ENCODE measurements at regions not wholly inside any gene's neighbourhood (a gene's known extent, or its start where the extent isn't known, plus 50 kb on each side); places are given as distances from the start of the nearest gene placed in this dataset.

DNA sequence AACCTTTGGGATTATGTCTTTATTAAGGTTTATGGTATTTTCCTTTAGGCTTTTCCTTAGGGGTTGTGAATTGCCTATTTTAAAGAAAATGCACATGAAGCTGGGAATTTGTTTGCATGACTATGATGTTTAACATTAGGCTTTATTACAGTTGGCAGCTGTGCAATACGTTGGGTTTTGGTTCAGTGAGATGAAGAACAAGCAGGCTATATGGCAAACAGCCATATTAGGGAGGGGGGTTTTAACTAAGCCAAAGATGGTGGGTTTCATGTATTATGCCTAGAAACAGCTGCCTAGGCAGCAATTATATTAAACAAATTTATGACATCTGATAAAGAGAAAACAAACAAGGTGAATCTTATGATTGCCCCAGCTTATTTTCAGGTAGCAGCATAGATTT is 880.8 kb downstream of the FAM181B start (continued):
- TF ChIP-seq, protein P1, sequence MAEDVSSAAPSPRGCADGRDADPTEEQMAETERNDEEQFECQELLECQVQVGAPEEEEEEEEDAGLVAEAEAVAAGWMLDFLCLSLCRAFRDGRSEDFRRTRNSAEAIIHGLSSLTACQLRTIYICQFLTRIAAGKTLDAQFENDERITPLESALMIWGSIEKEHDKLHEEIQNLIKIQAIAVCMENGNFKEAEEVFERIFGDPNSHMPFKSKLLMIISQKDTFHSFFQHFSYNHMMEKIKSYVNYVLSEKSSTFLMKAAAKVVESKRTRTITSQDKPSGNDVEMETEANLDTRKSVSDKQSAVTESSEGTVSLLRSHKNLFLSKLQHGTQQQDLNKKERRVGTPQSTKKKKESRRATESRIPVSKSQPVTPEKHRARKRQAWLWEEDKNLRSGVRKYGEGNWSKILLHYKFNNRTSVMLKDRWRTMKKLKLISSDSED (CRISPR knock-in tag; IDR thresholded peaks at IDR 0.05), result no peak
- TF ChIP-seq WIZ (CRISPR knock-in tag; IDR thresholded peaks at IDR 0.05) (no peak), ZBTB20 (CRISPR knock-in tag; IDR thresholded peaks at IDR 0.05; ENCODE audit: borderline replicate concordance, low read depth) (no peak), MAZ (IDR thresholded peaks at IDR 0.05; ENCODE audit: borderline replicate concordance, low read depth, low read length) (no peak), MAZ (CRISPR knock-in tag; IDR thresholded peaks at IDR 0.05; ENCODE audit: low read depth) (no peak)
- TF ChIP-seq, protein P2, sequence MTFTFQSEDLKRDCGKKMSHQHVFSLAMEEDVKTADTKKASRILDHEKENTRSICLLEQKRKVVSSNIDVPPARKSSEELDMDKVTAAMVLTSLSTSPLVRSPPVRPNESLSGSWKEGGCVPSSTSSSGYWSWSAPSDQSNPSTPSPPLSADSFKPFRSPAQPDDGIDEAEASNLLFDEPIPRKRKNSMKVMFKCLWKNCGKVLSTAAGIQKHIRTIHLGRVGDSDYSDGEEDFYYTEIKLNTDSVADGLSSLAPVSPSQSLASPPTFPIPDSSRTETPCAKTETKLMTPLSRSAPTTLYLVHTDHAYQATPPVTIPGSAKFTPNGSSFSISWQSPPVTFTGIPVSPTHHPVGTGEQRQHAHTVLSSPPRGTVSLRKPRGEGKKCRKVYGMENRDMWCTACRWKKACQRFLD (CRISPR knock-in tag; IDR thresholded peaks at IDR 0.05; ENCODE audit: borderline replicate concordance), result no peak

DNA sequence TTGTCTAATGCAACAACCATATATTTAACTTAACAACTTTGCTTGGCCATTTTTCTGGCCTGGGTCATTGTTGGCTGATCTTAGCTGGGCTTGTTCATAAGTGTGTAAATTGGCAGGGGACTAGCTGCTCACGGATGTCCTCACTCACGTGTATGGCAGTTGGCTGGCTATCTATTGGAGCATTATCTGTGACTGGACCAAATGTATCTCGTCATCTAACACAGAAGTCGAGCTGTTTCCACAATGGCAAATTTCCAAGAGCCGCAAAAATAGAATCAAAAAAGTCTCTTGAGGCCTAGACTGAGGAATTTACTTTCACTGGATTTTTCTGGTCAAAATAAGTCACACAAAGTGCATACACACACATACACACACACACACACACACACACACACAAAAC is 893.3 kb downstream of the FAM181B start:
- Histone ChIP-seq H2AFZ (ENCODE audit: low read length) (no peak overlapping the region), H3K36me3 (replicated peaks in 1 of 2; ENCODE audit: control insufficient read depth in 1 of 2, insufficient read depth in 2 of 2, low read length in 2 of 2) (no peaks in the 10 kb centered on the region), H3K4me3 (replicated peaks in 1 of 3; ENCODE audit: insufficient read depth in 1 of 3, low read depth in 2 of 3, low read length in 3 of 3) (no peak overlapping the region), H4K20me1 (ENCODE audit: insufficient read depth, low read length) (no peaks in the 10 kb centered on the region), H3K4me2 (ENCODE audit: low read depth, low read length) (no peak overlapping the region), H3K4me1 (ENCODE audit: insufficient read depth, low read length) (no peaks in the 10 kb centered on the region), H3K9me3 (ENCODE audit: low read length) (no peaks in the 10 kb centered on the region), H3K27me3 (ENCODE audit: control insufficient read depth in 1 of 2, insufficient read depth in 2 of 2, low read length in 2 of 2) (no peaks in the 10 kb centered on the region), H3K27ac (ENCODE audit: extremely low read length, insufficient read depth, low read length) (no peak overlapping the region), H3K79me2 (ENCODE audit: insufficient read depth, low read length) (no peaks in the 10 kb centered on the region), H3K9ac (ENCODE audit: insufficient read depth, low read depth, low read length) (no peak overlapping the region)
- ATAC-seq (no peak), DNase-seq (ENCODE audit: low spot score) (no peak), FAIRE-seq (no peak)
- intact Hi-C loops (cut with micrococcal nuclease; ENCODE audit: unreplicated experiment) (no loop called here), in situ Hi-C loops (cut with HindIII; ENCODE audit: extremely low pct_ligation_motif_present, low pct_unique_long_range_greater_than_20kb) (no loop called here)
- WGBS (ENCODE audit: low lambda C conversion rate), result 6% methylated on average over 5 of the region's 5 CpGs
- BruUV-seq (replicated peaks), result no TSS peak
- CTCF ChIA-PET (ENCODE audit: low intra/inter-chr PET ratio, low total read pairs), result no interaction called here
- POLR2A ChIA-PET, result no interaction called here
- TF ChIP-seq, protein P3, sequence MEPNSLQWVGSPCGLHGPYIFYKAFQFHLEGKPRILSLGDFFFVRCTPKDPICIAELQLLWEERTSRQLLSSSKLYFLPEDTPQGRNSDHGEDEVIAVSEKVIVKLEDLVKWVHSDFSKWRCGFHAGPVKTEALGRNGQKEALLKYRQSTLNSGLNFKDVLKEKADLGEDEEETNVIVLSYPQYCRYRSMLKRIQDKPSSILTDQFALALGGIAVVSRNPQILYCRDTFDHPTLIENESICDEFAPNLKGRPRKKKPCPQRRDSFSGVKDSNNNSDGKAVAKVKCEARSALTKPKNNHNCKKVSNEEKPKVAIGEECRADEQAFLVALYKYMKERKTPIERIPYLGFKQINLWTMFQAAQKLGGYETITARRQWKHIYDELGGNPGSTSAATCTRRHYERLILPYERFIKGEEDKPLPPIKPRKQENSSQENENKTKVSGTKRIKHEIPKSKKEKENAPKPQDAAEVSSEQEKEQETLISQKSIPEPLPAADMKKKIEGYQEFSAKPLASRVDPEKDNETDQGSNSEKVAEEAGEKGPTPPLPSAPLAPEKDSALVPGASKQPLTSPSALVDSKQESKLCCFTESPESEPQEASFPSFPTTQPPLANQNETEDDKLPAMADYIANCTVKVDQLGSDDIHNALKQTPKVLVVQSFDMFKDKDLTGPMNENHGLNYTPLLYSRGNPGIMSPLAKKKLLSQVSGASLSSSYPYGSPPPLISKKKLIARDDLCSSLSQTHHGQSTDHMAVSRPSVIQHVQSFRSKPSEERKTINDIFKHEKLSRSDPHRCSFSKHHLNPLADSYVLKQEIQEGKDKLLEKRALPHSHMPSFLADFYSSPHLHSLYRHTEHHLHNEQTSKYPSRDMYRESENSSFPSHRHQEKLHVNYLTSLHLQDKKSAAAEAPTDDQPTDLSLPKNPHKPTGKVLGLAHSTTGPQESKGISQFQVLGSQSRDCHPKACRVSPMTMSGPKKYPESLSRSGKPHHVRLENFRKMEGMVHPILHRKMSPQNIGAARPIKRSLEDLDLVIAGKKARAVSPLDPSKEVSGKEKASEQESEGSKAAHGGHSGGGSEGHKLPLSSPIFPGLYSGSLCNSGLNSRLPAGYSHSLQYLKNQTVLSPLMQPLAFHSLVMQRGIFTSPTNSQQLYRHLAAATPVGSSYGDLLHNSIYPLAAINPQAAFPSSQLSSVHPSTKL (CRISPR knock-in tag; IDR thresholded peaks at IDR 0.05), result no peak
- TF ChIP-seq GPN1 (CRISPR knock-in tag; IDR thresholded peaks at IDR 0.05; ENCODE audit: borderline replicate concordance) (no peak), ZNF264 (CRISPR knock-in tag; IDR thresholded peaks at IDR 0.05) (no peak), RXRA (CRISPR knock-in tag; IDR thresholded peaks at IDR 0.05) (no peak), TOPORS (CRISPR knock-in tag; IDR thresholded peaks at IDR 0.05) (no peak), ZFP41 (CRISPR knock-in tag; IDR thresholded peaks at IDR 0.05; ENCODE audit: borderline replicate concordance) (no peak), ZNF335 (CRISPR knock-in tag; IDR thresholded peaks at IDR 0.05) (no peak), KLF13 (CRISPR knock-in tag; IDR thresholded peaks at IDR 0.05) (no peak), FOXJ3 (CRISPR knock-in tag; IDR thresholded peaks at IDR 0.05; ENCODE audit: borderline replicate concordance) (no peak), BORCS8-MEF2B (CRISPR knock-in tag; IDR thresholded peaks at IDR 0.05) (no peak), ESRRA (CRISPR knock-in tag; IDR thresholded peaks at IDR 0.05; ENCODE audit: low read depth) (no peak)
- TF ChIP-seq, protein P4, sequence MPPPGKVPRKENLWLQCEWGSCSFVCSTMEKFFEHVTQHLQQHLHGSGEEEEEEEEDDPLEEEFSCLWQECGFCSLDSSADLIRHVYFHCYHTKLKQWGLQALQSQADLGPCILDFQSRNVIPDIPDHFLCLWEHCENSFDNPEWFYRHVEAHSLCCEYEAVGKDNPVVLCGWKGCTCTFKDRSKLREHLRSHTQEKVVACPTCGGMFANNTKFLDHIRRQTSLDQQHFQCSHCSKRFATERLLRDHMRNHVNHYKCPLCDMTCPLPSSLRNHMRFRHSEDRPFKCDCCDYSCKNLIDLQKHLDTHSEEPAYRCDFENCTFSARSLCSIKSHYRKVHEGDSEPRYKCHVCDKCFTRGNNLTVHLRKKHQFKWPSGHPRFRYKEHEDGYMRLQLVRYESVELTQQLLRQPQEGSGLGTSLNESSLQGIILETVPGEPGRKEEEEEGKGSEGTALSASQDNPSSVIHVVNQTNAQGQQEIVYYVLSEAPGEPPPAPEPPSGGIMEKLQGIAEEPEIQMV (CRISPR knock-in tag; IDR thresholded peaks at IDR 0.05; ENCODE audit: low read depth), result no peak
